GM23338 (cell line): ENCODE measurements at regions not wholly inside any gene's neighbourhood (a gene's known extent, or its start where the extent isn't known, plus 50 kb on each side); places are given as distances from the start of the nearest gene placed in this dataset.

Experiments
- ATAC-seq: fragments of 200-7000 bp; cut with Tn5 transposase; 3 replicates; pipeline ENCODE4 v1.9.1; 2020
- DNase-seq: peaks from one replicate; pipeline ENCODE4 v3.0.0-alpha.2; 2015; ENCODE audit warnings: low spot score
- H2AFZ ChIP-seq: fragments of 200-600 bp; sonication (generic); 2 replicates; pipeline ENCODE4 v1.8.0; 2016; ENCODE audit warnings: antibody characterized with exemption, mild to moderate bottlenecking, moderate library complexity
- H3F3A ChIP-seq: fragments of 200-600 bp; sonication (generic); replicated peaks from 2 replicates; pipeline ENCODE4 v1.8.0; 2017; ENCODE audit warnings: antibody characterized with exemption, mixed run types, low read depth
- H3K27ac ChIP-seq: fragments of 200-600 bp; sonication (generic); 2 replicates; pipeline ENCODE4 v1.6.1; 2016; ENCODE audit warnings: low read depth
- H3K27me3 ChIP-seq: fragments of 200-600 bp; sonication (generic); 2 replicates; pipeline ENCODE4 v1.8.0; 2016; ENCODE audit warnings: mild to moderate bottlenecking, mixed run types, moderate library complexity; ENCODE audit not compliant: insufficient read depth
- H3K36me3 ChIP-seq: fragments of 200-600 bp; sonication (generic); 2 replicates; pipeline ENCODE4 v1.8.0; 2016; ENCODE audit warnings: mild to moderate bottlenecking; ENCODE audit not compliant: insufficient read depth
- H3K4me1 ChIP-seq: fragments of 200-600 bp; sonication (generic); 2 replicates; pipeline ENCODE4 v1.8.0; 2016; ENCODE audit warnings: mild to moderate bottlenecking, moderate library complexity; ENCODE audit not compliant: insufficient read depth
- H3K4me2 ChIP-seq: fragments of 200-600 bp; sonication (generic); 2 replicates; pipeline ENCODE4 v1.7.1; 2017; ENCODE audit warnings: mixed run types
- H3K4me3 ChIP-seq: fragments of 200-600 bp; sonication (generic); 2 replicates; pipeline ENCODE4 v1.6.1; 2016; ENCODE audit warnings: mixed run types
- H3K79me2 ChIP-seq: fragments of 200-600 bp; sonication (generic); replicated peaks from 2 replicates; pipeline ENCODE4 v1.8.0; 2017; ENCODE audit warnings: mild to moderate bottlenecking; ENCODE audit not compliant: insufficient read depth
- H3K9me2 ChIP-seq: fragments of 200-600 bp; sonication (generic); 2 replicates; pipeline ENCODE4 v1.8.0; 2017; ENCODE audit not compliant: insufficient read depth
- H4K20me1 ChIP-seq: fragments of 200-600 bp; sonication (generic); replicated peaks from 2 replicates; pipeline ENCODE4 v1.8.0; 2017; ENCODE audit warnings: mild to moderate bottlenecking; ENCODE audit not compliant: insufficient read depth
- H3K27ac Mint-ChIP-seq: 2 replicates; pipeline ENCODE4 v1.8.0; 2020; ENCODE audit warnings: inconsistent platforms, mild to moderate bottlenecking, moderate library complexity, mixed read lengths
- H3K27me3 Mint-ChIP-seq: 3 replicates; pipeline ENCODE4 v1.8.0; 2022; ENCODE audit warnings: low read depth, mild to moderate bottlenecking, moderate library complexity, mixed read lengths, inconsistent platforms; ENCODE audit not compliant: insufficient read depth, poor library complexity
- H3K36me3 Mint-ChIP-seq: 3 replicates; pipeline ENCODE4 v1.8.0; 2021; ENCODE audit warnings: low read depth, mild to moderate bottlenecking, inconsistent platforms, moderate library complexity, mixed read lengths
- H3K4me1 Mint-ChIP-seq: 3 replicates; pipeline ENCODE4 v1.8.0; 2020; ENCODE audit warnings: mild to moderate bottlenecking, inconsistent platforms, mixed read lengths
- H3K4me3 Mint-ChIP-seq: 3 replicates; pipeline ENCODE4 v1.8.0; 2021; ENCODE audit warnings: moderate library complexity, mild to moderate bottlenecking, inconsistent platforms, mixed read lengths
- H3K9me3 Mint-ChIP-seq: 3 replicates; pipeline ENCODE4 v1.8.0; 2020; ENCODE audit warnings: moderate library complexity, mild to moderate bottlenecking, inconsistent platforms, mixed read lengths
- CREB1 ChIP-seq: fragments of 250-450 bp; sonication (Bioruptor Pico); IDR thresholded peaks from 2 replicates; pipeline ENCODE4 v1.5.0; 2020; ENCODE audit warnings: low read depth, mild to moderate bottlenecking, moderate library complexity
- ETS1 ChIP-seq: IDR thresholded peaks from 2 replicates; pipeline ENCODE4 v1.6.1; 2016; ENCODE audit warnings: antibody characterized with exemption
- EZH2 ChIP-seq: fragments of 200-600 bp; sonication (generic); IDR thresholded peaks from one replicate; pipeline ENCODE4 v1.8.0; 2017; ENCODE audit warnings: antibody characterized with exemption, mild to moderate bottlenecking, low read depth; ENCODE audit not compliant: unreplicated experiment
- EZH2phosphoT487 ChIP-seq: fragments of 200-600 bp; sonication (generic); IDR thresholded peaks from one replicate; pipeline ENCODE4 v1.8.1; 2018; ENCODE audit warnings: antibody characterized with exemption; ENCODE audit not compliant: unreplicated experiment
- JUNB ChIP-seq: IDR thresholded peaks from one replicate; pipeline ENCODE4 v1.6.1; 2016; ENCODE audit warnings: antibody characterized with exemption; ENCODE audit not compliant: unreplicated experiment
- NANOG ChIP-seq: IDR thresholded peaks from 2 replicates; pipeline ENCODE4 v1.6.1; 2016; ENCODE audit warnings: antibody characterized with exemption, borderline replicate concordance
- POLR2AphosphoS5 ChIP-seq: IDR thresholded peaks from 2 replicates; pipeline ENCODE4 v1.6.1; 2016; ENCODE audit warnings: antibody characterized with exemption, low read depth
- REST ChIP-seq: IDR thresholded peaks from one replicate; pipeline ENCODE4 v1.6.1; 2018; ENCODE audit warnings: antibody characterized with exemption; ENCODE audit not compliant: unreplicated experiment
- STAT1 ChIP-seq: IDR thresholded peaks from one replicate; pipeline ENCODE4 v1.6.1; 2016; ENCODE audit warnings: antibody characterized with exemption; ENCODE audit not compliant: unreplicated experiment
- ZNF114 ChIP-seq: fragments of 250-450 bp; sonication (Bioruptor Pico); IDR thresholded peaks from 2 replicates; pipeline ENCODE4 v1.5.0; 2020; ENCODE audit warnings: mild to moderate bottlenecking, moderate library complexity
- ZNF462 ChIP-seq: fragments of 250-450 bp; sonication (Bioruptor Pico); IDR thresholded peaks from 2 replicates; pipeline ENCODE4 v1.5.0; 2020; ENCODE audit warnings: mild to moderate bottlenecking, moderate library complexity

- no peak for TF ChIP-seq NANOG
- no peak for TF ChIP-seq ZNF114 (CRISPR knock-in tag)
- no peak for TF ChIP-seq REST
- no peak for TF ChIP-seq CREB1 (CRISPR knock-in tag)
- no peak for TF ChIP-seq STAT1
- TF ChIP-seq ETS1: no peak
- no peak for TF ChIP-seq POLR2AphosphoS5
- no peak for TF ChIP-seq EZH2
Observed at GRCh38 chrY:19487494-19487893, 257.0 kb downstream of the KDM5D start (continued).

- H3F3A ChIP-seq: no peaks in the 10 kb centered on the region
- no peak overlapping the region for H2AFZ ChIP-seq
- DNase-seq (no peak), ATAC-seq (no peak)
- Mint-ChIP-seq H3K4me1 (no peaks in the 10 kb centered on the region), H3K9me3 (peaks cover 5% of the 10 kb centered on the region; the same call in 2 of the 3 replicates), H3K27me3 (no peaks in the 10 kb centered on the region), H3K36me3 (no peaks in the 10 kb centered on the region), H3K27ac (no peak overlapping the region), H3K4me3 (no peak overlapping the region)
- no peak overlapping the region for H3K27ac ChIP-seq
- H3K27me3 ChIP-seq: no peaks in the 10 kb centered on the region
- no peak overlapping the region for H3K4me3 ChIP-seq
- H3K9me2 ChIP-seq: no peaks in the 10 kb centered on the region
- H3K36me3 ChIP-seq: no peaks in the 10 kb centered on the region
- H3K79me2 ChIP-seq: no peaks in the 10 kb centered on the region
- no peak overlapping the region for H3K4me2 ChIP-seq
- H4K20me1 ChIP-seq: no peaks in the 10 kb centered on the region
- no peaks in the 10 kb centered on the region for H3K4me1 ChIP-seq
- no peak for TF ChIP-seq EZH2
- no peak for TF ChIP-seq CREB1 (CRISPR knock-in tag)
- TF ChIP-seq ZNF462 (CRISPR knock-in tag): no peak
- TF ChIP-seq REST: no peak
- TF ChIP-seq EZH2phosphoT487: no peak
- no peak for TF ChIP-seq JUNB
- no peak for TF ChIP-seq POLR2AphosphoS5
- no peak for TF ChIP-seq ZNF114 (CRISPR knock-in tag)
- no peak for TF ChIP-seq NANOG
Observed at GRCh38 chrY:19484997-19485396, 259.5 kb downstream of the KDM5D start.
